Tibial artery (tissue), 4 donors: ENCODE measurements at regions not wholly inside any gene's neighbourhood (a gene's known extent, or its start where the extent isn't known, plus 50 kb on each side); places are given as distances from the start of the nearest gene placed in this dataset.

ENCODE experiments used
- DNase-seq, 2 donors: peaks; one replicate each; pipeline ENCODE4 v3.0.0-alpha.2; 2019
- H3K27ac ChIP-seq, 2 donors: fragments of 200-600 bp; sonication (generic) in 1 of 2; 1 replicate in 1 of 2; 2 replicates in 1 of 2; pipeline ENCODE4 v1.5.1; 2018 to 2019; ENCODE audit warnings: mild to moderate bottlenecking in 1 of 2
- H3K27me3 ChIP-seq, 2 donors: fragments of 200-600 bp; sonication (generic) in 1 of 2; one replicate each; pipeline versions ENCODE4 v1.5.1 to v1.6.0; 2016 to 2019
- H3K36me3 ChIP-seq, 3 donors: fragments of 200-600 bp; sonication (generic) in 2 of 3; one replicate each; pipeline ENCODE4 v1.5.1; 2016 to 2019; ENCODE audit warnings: mild to moderate bottlenecking in 2 of 3
- H3K4me1 ChIP-seq, 4 donors: fragments of 200-600 bp; sonication (generic) in 2 of 4; 1 replicate in 3 of 4; 2 replicates in 1 of 4; pipeline ENCODE4 v1.5.1; 2016 to 2019
- H3K4me3 ChIP-seq, 2 donors: fragments of 200-600 bp; sonication (generic) in 1 of 2; 1 replicate in 1 of 2; 2 replicates in 1 of 2; pipeline ENCODE4 v1.5.1; 2018 to 2019; ENCODE audit warnings: mild to moderate bottlenecking in 2 of 2
- H3K9me3 ChIP-seq, 3 donors: fragments of 200-600 bp; sonication (generic) in 1 of 3; one replicate each; pipeline ENCODE4 v1.5.1; 2016 to 2019
- intact Hi-C: fragments of 100-400 bp; cut with DNase I; formaldehyde crosslinking; loops from one replicate; pipeline ENCODE4 v1.15.0; 2023; ENCODE audit warnings: low total_unique reads
- TF ChIP-seq, protein P1 (sequence below), 2 experiments: fragments of 200-600 bp in 1 of 2; fragments of 450-650 bp in 1 of 2; IDR thresholded peaks; one replicate each; pipeline ENCODE4 v1.5.1; 2017 to 2019; ENCODE audit warnings: antibody characterized with exemption in 2 of 2, mild to moderate bottlenecking in 1 of 2, moderate library complexity in 1 of 2

DNA sequence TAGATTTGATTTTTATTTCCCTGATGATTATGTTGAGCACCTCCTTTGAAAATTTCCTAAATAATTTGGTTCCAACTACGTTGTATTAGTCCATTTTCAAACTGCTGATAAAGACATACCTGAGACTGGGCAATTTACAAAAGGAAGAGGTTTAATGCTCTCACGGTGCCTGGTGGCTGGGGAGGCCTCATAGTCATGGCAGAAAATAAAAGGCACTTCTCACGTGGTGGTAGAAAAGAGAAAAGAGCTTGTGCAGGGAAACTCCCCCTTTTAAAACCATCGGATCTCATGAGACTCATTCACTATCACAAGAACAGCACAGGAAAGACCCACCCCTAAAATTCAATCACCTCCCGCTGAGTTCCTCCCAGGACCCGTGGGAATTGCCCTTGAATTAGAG lies 372.3 kb downstream of the RPL10L start:
- H3K9me3 ChIP-seq: no peaks in the 10 kb centered on the region
- no peaks in the 10 kb centered on the region for H3K27me3 ChIP-seq
- TF ChIP-seq, protein P1, sequence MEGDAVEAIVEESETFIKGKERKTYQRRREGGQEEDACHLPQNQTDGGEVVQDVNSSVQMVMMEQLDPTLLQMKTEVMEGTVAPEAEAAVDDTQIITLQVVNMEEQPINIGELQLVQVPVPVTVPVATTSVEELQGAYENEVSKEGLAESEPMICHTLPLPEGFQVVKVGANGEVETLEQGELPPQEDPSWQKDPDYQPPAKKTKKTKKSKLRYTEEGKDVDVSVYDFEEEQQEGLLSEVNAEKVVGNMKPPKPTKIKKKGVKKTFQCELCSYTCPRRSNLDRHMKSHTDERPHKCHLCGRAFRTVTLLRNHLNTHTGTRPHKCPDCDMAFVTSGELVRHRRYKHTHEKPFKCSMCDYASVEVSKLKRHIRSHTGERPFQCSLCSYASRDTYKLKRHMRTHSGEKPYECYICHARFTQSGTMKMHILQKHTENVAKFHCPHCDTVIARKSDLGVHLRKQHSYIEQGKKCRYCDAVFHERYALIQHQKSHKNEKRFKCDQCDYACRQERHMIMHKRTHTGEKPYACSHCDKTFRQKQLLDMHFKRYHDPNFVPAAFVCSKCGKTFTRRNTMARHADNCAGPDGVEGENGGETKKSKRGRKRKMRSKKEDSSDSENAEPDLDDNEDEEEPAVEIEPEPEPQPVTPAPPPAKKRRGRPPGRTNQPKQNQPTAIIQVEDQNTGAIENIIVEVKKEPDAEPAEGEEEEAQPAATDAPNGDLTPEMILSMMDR (IDR thresholded peaks at IDR 0.05): no peak
- H3K4me1 ChIP-seq: no peaks in the 10 kb centered on the region
- no peak overlapping the region for H3K4me3 ChIP-seq
- intact Hi-C loops: no loop called here
- no peaks in the 10 kb centered on the region for H3K36me3 ChIP-seq
- H3K27ac ChIP-seq: no peak overlapping the region
- DNase-seq: no peak

DNA sequence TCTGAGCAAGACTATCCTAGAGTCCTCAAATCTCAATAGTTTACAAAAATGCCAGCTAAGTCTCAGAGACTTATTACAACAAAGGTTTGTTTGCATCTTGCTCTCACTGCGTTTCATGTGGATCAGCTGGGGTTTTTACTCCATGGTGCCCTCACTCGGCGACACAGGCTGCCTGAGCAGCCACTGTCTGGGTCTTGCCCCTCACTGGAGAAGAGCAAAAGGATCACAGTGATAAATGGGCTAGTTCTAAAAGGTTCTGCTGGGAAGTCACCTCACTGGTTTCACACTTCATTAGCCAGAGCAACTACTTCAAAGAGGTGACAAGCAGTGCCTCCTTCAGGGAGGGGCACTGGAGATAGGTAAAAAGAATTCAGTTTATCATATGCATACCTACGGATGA lies 392.0 kb downstream of the RPL10L start:
- Histone ChIP-seq H3K4me1 (no peaks in the 10 kb centered on the region), H3K9me3 (no peaks in the 10 kb centered on the region), H3K27me3 (no peaks in the 10 kb centered on the region), H3K27ac (no peak overlapping the region), H3K36me3 (no peaks in the 10 kb centered on the region), H3K4me3 (no peak overlapping the region)
- intact Hi-C loops: no loop called here
- TF ChIP-seq, protein P1 (IDR thresholded peaks at IDR 0.05): no peak
- no peak for DNase-seq

DNA sequence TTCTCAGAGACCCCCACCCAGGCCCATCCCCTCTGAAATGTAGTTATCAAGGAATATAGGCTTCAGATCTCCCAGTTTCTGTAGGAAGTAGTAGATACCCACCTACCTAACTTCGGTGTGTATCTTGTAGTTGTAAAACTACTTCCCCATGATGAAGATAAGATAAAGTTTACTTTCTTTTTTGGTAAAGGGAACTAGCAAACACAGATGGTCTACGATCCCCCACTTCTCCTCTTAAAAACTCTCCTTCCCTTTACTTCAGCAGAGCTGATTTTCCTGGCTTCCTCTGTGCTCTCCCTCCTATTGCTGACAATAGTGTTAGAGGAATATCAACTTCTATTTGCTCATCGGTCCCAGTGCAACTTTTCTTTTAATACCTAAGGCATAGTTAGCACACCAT lies 395.2 kb downstream of the RPL10L start:
- DNase-seq: no peak
- Histone ChIP-seq H3K27ac (no peak overlapping the region), H3K36me3 (no peaks in the 10 kb centered on the region), H3K4me3 (no peak overlapping the region), H3K27me3 (no peaks in the 10 kb centered on the region), H3K9me3 (no peaks in the 10 kb centered on the region), H3K4me1 (no peaks in the 10 kb centered on the region)
- TF ChIP-seq, protein P1 (IDR thresholded peaks at IDR 0.05): no peak
- intact Hi-C loops: no loop called here

DNA sequence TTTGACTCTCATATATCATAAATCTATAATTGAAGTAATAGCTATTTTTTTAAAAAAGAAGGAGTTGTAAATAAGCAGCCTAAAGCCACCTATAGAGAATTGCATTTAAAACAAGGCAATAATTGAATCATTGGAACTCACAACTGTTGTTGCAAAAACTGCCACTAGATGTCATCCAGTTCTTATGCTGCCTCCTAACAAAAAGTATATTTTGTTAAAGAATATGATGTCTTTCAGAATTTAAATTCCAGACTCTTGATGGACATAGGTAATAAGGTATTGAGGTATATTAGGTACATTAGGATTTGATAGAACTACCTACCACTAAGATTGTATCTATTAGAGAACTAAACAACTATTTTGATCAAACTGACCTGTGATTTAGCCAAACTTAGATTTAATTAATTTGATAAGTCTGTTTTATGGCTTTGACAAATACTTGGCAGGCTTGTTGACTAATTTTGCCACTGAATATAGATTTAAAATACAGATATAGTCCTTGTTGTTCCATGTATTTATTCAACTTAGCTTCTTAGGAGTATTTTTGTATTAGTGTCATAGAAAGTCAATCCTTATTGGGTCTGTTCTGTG lies 401.4 kb downstream of the RPL10L start:
- H3K27me3 ChIP-seq: no peaks in the 10 kb centered on the region
- no peaks in the 10 kb centered on the region for H3K36me3 ChIP-seq
- TF ChIP-seq, protein P1 (IDR thresholded peaks at IDR 0.05): peak in 1 of 2 experiments; percentile 28
- DNase-seq: no peak
- no peaks in the 10 kb centered on the region for H3K9me3 ChIP-seq
- intact Hi-C loops: no loop called here
- no peaks in the 10 kb centered on the region for H3K4me1 ChIP-seq
- H3K27ac ChIP-seq: no peak overlapping the region
- no peak overlapping the region for H3K4me3 ChIP-seq

DNA sequence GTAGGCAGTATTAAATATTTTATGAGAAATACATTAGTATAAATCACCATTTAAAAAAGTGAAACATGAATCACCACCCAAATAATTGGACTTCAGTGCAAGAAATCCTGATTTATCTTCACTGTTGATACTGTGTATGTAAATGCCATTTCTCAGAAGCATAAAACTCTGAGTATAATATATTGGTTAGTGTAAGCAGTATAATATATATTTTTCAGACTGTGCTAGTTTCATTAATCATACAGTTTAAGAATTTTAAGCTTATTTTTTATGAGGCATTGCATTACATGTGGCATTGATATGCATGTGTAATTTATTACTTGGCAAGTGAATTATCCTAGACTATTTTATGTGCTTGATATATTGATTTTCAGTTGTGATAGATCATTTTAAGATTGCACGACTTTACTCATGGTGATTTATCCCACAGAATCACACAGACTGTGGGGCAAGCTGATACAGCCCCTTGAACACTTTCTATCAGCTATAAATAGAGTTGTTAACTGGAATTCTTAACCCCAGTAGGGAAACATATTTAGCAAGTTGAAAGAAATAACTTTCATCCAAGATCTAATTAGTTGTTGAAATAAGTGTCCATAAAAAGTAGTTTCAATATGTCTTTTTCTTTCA lies 403.5 kb downstream of the RPL10L start:
- TF ChIP-seq, protein P1 (IDR thresholded peaks at IDR 0.05): no peak
- H3K9me3 ChIP-seq: no peaks in the 10 kb centered on the region
- H3K27ac ChIP-seq: no peak overlapping the region
- H3K4me3 ChIP-seq: no peak overlapping the region
- intact Hi-C loops: no loop called here
- no peaks in the 10 kb centered on the region for H3K36me3 ChIP-seq
- no peaks in the 10 kb centered on the region for H3K27me3 ChIP-seq
- H3K4me1 ChIP-seq: no peaks in the 10 kb centered on the region
- no peak for DNase-seq
